Psoas muscle (tissue), 7 donors: ENCODE measurements at regions not wholly inside any gene's neighbourhood (a gene's known extent, or its start where the extent isn't known, plus 50 kb on each side); places are given as distances from the start of the nearest gene placed in this dataset.

ENCODE experiments used
- ATAC-seq, 4 donors: fragments of 200-7000 bp; cut with Tn5 transposase; one replicate each; pipeline ENCODE4 v1.9.1; 2020; ENCODE audit warnings: moderate library complexity in 3 of 4, mild to moderate bottlenecking in 2 of 4
- DNase-seq, 2 donors: peaks; one replicate each; pipeline ENCODE4 v3.0.0-alpha.2; 2020
- H3K27ac ChIP-seq: fragments of 200-600 bp; one replicate; pipeline ENCODE4 v1.8.0; 2022
- H3K27me3 ChIP-seq, 3 donors: fragments of 200-600 bp in 1 of 3; one replicate each; pipeline versions ENCODE4 v1.6.1 to v1.8.0; 2013 to 2022; ENCODE audit warnings: low read length in 2 of 3, mild to moderate bottlenecking in 2 of 3, moderate library complexity in 1 of 3; ENCODE audit not compliant: insufficient read depth in 3 of 3
- H3K36me3 ChIP-seq, 2 donors: fragments of 200-600 bp in 1 of 2; one replicate each; pipeline versions ENCODE4 v1.6.1 to v1.8.0; 2013 to 2022; ENCODE audit warnings: low read depth in 1 of 2, mild to moderate bottlenecking in 1 of 2, moderate library complexity in 1 of 2; ENCODE audit not compliant: insufficient read depth in 1 of 2
- H3K4me1 ChIP-seq: fragments of 200-600 bp; one replicate; pipeline ENCODE4 v1.8.0; 2022
- H3K4me3 ChIP-seq: fragments of 200-600 bp; one replicate; pipeline ENCODE4 v1.8.0; 2022; ENCODE audit warnings: mild to moderate bottlenecking
- H3K9me3 ChIP-seq: fragments of 200-600 bp; one replicate; pipeline ENCODE4 v1.8.0; 2022
- CTCF ChIP-seq: fragments of 200-600 bp; IDR thresholded peaks from one replicate; pipeline ENCODE4 v1.8.0; 2022; ENCODE audit warnings: antibody characterized with exemption
- WGBS, 3 donors: extraction: QIAGEN DNeasy Blood & Tissue Kit; methylation state at CpG; one replicate each; pipeline versions ENCODE4 v1.1.6 to v1.1.7; 2013; 5-methylcytosine and 5-hydroxymethylcytosine counted together
- intact Hi-C, 2 donors: fragments of 100-400 bp; cut with DNase I; formaldehyde crosslinking; loops; one replicate each; pipeline versions ENCODE4 v1.11.0 to v1.14.2; 2022
- donor health status: healthy with polysubstance abuse.
- donor health status: DM: no; HTN: no; CAD: no; lungs with moderate emphysema.
- donor health status: Bipolar disorder and iron deficiency.
- donor health status: healthy.
- donor health status: DM: yes; HTN: yes; CAD: no.
- donor health status: DM: no; HTN: no; CAD: no.
- donor health status: DM: yes; HTN: yes; CAD: no.

- 65 to 73% (median 71%) methylated on average over 4 of the region's 4 CpGs for WGBS, 3 donors
- H3K27ac ChIP-seq = no peak overlapping the region
- DNase-seq = no peak
- no peaks in the 10 kb centered on the region for H3K36me3 ChIP-seq
- H3K4me1 ChIP-seq = no peaks in the 10 kb centered on the region
- H3K27me3 ChIP-seq = no peaks in the 10 kb centered on the region
- no peak overlapping the region for H3K4me3 ChIP-seq
- no peak for TF ChIP-seq CTCF
- H3K9me3 ChIP-seq = peaks cover 3% of the 10 kb centered on the region
- ATAC-seq = no peak
- intact Hi-C loops = no loop called here
Observed at GRCh38 chr18:37956902-37957301, 391.3 kb upstream of the CELF4 start.

GRCh38 chr18:37956020-37956419, 390.4 kb upstream of the CELF4 start:
- H3K27me3 ChIP-seq = no peaks in the 10 kb centered on the region
- ATAC-seq (no peak), DNase-seq (no peak)
- no peaks in the 10 kb centered on the region for H3K36me3 ChIP-seq
- 54 to 58% (median 56%) methylated on average over 2 of the region's 2 CpGs for WGBS, 3 donors
- no peak overlapping the region for H3K27ac ChIP-seq
- H3K4me1 ChIP-seq = no peaks in the 10 kb centered on the region
- H3K9me3 ChIP-seq = peaks cover under 1% of the 10 kb centered on the region
- no peak overlapping the region for H3K4me3 ChIP-seq
- intact Hi-C loops = no loop called here
- TF ChIP-seq CTCF = no peak

GRCh38 chr18:37955201-37955600, 389.6 kb upstream of the CELF4 start:
- TF ChIP-seq CTCF = no peak
- intact Hi-C loops = no loop called here
- 71 to 91% (median 76%) methylated on average over 2 of the region's 2 CpGs for WGBS, 3 donors

GRCh38 chr18:37953876-37954275, 388.3 kb upstream of the CELF4 start:
- no peak for TF ChIP-seq CTCF
- Histone ChIP-seq H3K9me3 (no peaks in the 10 kb centered on the region), H3K4me3 (no peak overlapping the region), H3K27me3 (no peaks in the 10 kb centered on the region), H3K36me3 (no peaks in the 10 kb centered on the region), H3K4me1 (no peaks in the 10 kb centered on the region), H3K27ac (no peak overlapping the region)
- whole genome bisulfite sequencing, 3 donors = 27 to 47% (median 45%) methylated on average over 2 of the region's 2 CpGs
- DNase-seq (no peak), ATAC-seq (no peak)
- intact Hi-C loops = no loop called here

More at GRCh38 chr18:37955201-37955600, 389.6 kb upstream of the CELF4 start:
- Histone ChIP-seq H3K9me3 (no peaks in the 10 kb centered on the region), H3K27me3 (no peaks in the 10 kb centered on the region), H3K4me3 (no peak overlapping the region), H3K27ac (no peak overlapping the region), H3K4me1 (no peaks in the 10 kb centered on the region), H3K36me3 (no peaks in the 10 kb centered on the region)
- DNase-seq (no peak), ATAC-seq (no peak)

- no peaks in the 10 kb centered on the region for H3K27me3 ChIP-seq
- ATAC-seq (no peak), DNase-seq (no peak)
- H3K9me3 ChIP-seq = no peaks in the 10 kb centered on the region
- H3K27ac ChIP-seq = no peak overlapping the region
- H3K4me3 ChIP-seq = no peak overlapping the region
- no peaks in the 10 kb centered on the region for H3K4me1 ChIP-seq
- intact Hi-C loops = no loop called here
- H3K36me3 ChIP-seq = no peaks in the 10 kb centered on the region
- TF ChIP-seq CTCF = no peak
- WGBS, 3 donors = 68 to 79% (median 71%) methylated on average over 3 of the region's 3 CpGs
Observed at GRCh38 chr18:37948471-37948870, 382.9 kb upstream of the CELF4 start.
